Activated CD8-positive, alpha-beta T cell treated with anti-CD3 and anti-CD28 coated beads for 36 hours (primary cell): ENCODE measurements at regions not wholly inside any gene's neighbourhood (a gene's known extent, or its start where the extent isn't known, plus 50 kb on each side); places are given as distances from the start of the nearest gene placed in this dataset.

Experiments
- ATAC-seq: fragments of 200-7000 bp; cut with Tn5 transposase; one replicate; pipeline ENCODE4 v1.10.0; 2021; ENCODE audit warnings: mild to moderate bottlenecking, moderate library complexity
- CTCF ChIA-PET: fragments of 350-600 bp; sonication (Branson Sonifier 250); formaldehyde crosslinking; loops from one replicate; lab custom pipeline; 2021; ENCODE audit warnings: antibody characterized with exemption; lab: Charles Lee
- POLR2A ChIA-PET: fragments of 350-600 bp; sonication (Branson Sonifier 250); formaldehyde crosslinking; loops from one replicate; lab custom pipeline; 2021; ENCODE audit warnings: antibody characterized with exemption; lab: Charles Lee
- DNase-seq: peaks from one replicate; pipeline ENCODE4 v3.0.0-alpha.2; 2020
- H3K27ac Mint-ChIP-seq: one replicate; pipeline ENCODE4 v1.8.0; 2021; ENCODE audit warnings: mild to moderate bottlenecking, mixed read lengths
- H3K27me3 Mint-ChIP-seq: one replicate; pipeline ENCODE4 v1.8.0; 2021; ENCODE audit warnings: mixed read lengths
- H3K36me3 Mint-ChIP-seq: one replicate; pipeline ENCODE4 v1.8.0; 2021; ENCODE audit warnings: low read depth, mixed read lengths
- H3K4me1 Mint-ChIP-seq: one replicate; pipeline ENCODE4 v1.8.0; 2021; ENCODE audit warnings: low read depth, mixed read lengths
- H3K4me3 Mint-ChIP-seq: one replicate; pipeline ENCODE4 v1.8.0; 2021; ENCODE audit warnings: mild to moderate bottlenecking, moderate library complexity, mixed read lengths
- H3K9me3 Mint-ChIP-seq: one replicate; pipeline ENCODE4 v1.8.0; 2021; ENCODE audit warnings: mixed read lengths
- CTCF ChIP-seq: fragments of 200-600 bp; IDR thresholded peaks from one replicate; pipeline ENCODE4 v1.8.0; 2022; ENCODE audit warnings: antibody characterized with exemption, mild to moderate bottlenecking
- intact Hi-C: fragments of 100-400 bp; cut with micrococcal nuclease; formaldehyde crosslinking; loops from one replicate; pipeline ENCODE4 v1.10.0; 2022

- Mint-ChIP-seq H3K27ac (no peak overlapping the region), H3K36me3 (no peaks in the 10 kb centered on the region), H3K4me3 (no peak overlapping the region), H3K4me1 (no peaks in the 10 kb centered on the region), H3K27me3 (no peaks in the 10 kb centered on the region), H3K9me3 (peaks cover 1% of the 10 kb centered on the region)
- CTCF ChIA-PET, result no interaction called here
- intact Hi-C loops, result no loop called here
- no peak for TF ChIP-seq CTCF
- POLR2A ChIA-PET, result no interaction called here
- no peak for DNase-seq
- no peak for ATAC-seq
These were observed 145.4 kb downstream of the ACTL7B start for GRCh38 chr9:108710424-108710823.

GRCh38 chr9:108709997-108710396, 145.8 kb downstream of the ACTL7B start:
- no peak overlapping the region for H3K27ac Mint-ChIP-seq
- H3K4me3 Mint-ChIP-seq, result no peak overlapping the region
- no peaks in the 10 kb centered on the region for H3K27me3 Mint-ChIP-seq
- ChIA-PET POLR2A (no interaction called here), CTCF (no interaction called here)
- H3K9me3 Mint-ChIP-seq, result peaks cover 1% of the 10 kb centered on the region
- DNase-seq (no peak), ATAC-seq (no peak)
- H3K4me1 Mint-ChIP-seq, result no peaks in the 10 kb centered on the region
- TF ChIP-seq CTCF, result no peak
- intact Hi-C loops, result no loop called here
- H3K36me3 Mint-ChIP-seq, result no peaks in the 10 kb centered on the region

GRCh38 chr9:108709126-108709525, 146.7 kb downstream of the ACTL7B start:
- no peak for ATAC-seq
- no peak for DNase-seq
- H3K36me3 Mint-ChIP-seq, result no peaks in the 10 kb centered on the region
- H3K27me3 Mint-ChIP-seq, result no peaks in the 10 kb centered on the region
- peaks cover 1% of the 10 kb centered on the region for H3K9me3 Mint-ChIP-seq
- intact Hi-C loops, result no loop called here
- no peak overlapping the region for H3K27ac Mint-ChIP-seq
- ChIA-PET POLR2A (no interaction called here), CTCF (no interaction called here)
- no peaks in the 10 kb centered on the region for H3K4me1 Mint-ChIP-seq
- TF ChIP-seq CTCF, result no peak
- H3K4me3 Mint-ChIP-seq, result no peak overlapping the region

- CTCF ChIA-PET, result no interaction called here
- intact Hi-C loops, result no loop called here
- TF ChIP-seq CTCF, result no peak
- H3K9me3 Mint-ChIP-seq, result peaks cover 1% of the 10 kb centered on the region
- no peaks in the 10 kb centered on the region for H3K4me1 Mint-ChIP-seq
- H3K27ac Mint-ChIP-seq, result no peak overlapping the region
- ATAC-seq, result no peak
- H3K27me3 Mint-ChIP-seq, result no peaks in the 10 kb centered on the region
- H3K4me3 Mint-ChIP-seq, result no peak overlapping the region
- POLR2A ChIA-PET, result no interaction called here
- DNase-seq, result no peak
- H3K36me3 Mint-ChIP-seq, result no peaks in the 10 kb centered on the region
These were observed 147.3 kb downstream of the ACTL7B start for GRCh38 chr9:108708448-108708847.

GRCh38 chr9:108707120-108707519, 148.7 kb downstream of the ACTL7B start:
- POLR2A ChIA-PET, result interaction anchor here (0.8 kb wide), 1 partner anchor 14 kb away, joined by 3 read pairs; no protein-coding TSS in a partner anchor

More at GRCh38 chr9:108707120-108707519, 148.7 kb downstream of the ACTL7B start:
- Mint-ChIP-seq H3K27me3 (no peaks in the 10 kb centered on the region), H3K9me3 (no peaks in the 10 kb centered on the region), H3K4me1 (no peaks in the 10 kb centered on the region), H3K4me3 (no peak overlapping the region), H3K36me3 (no peaks in the 10 kb centered on the region), H3K27ac (no peak overlapping the region)
- no peak for ATAC-seq
- CTCF ChIA-PET, result no interaction called here
- intact Hi-C loops, result no loop called here
- no peak for DNase-seq
- TF ChIP-seq CTCF, result no peak
